Heart left ventricle (tissue), 16 donors: ENCODE measurements at regions not wholly inside any gene's neighbourhood (a gene's known extent, or its start where the extent isn't known, plus 50 kb on each side); places are given as distances from the start of the nearest gene placed in this dataset.

Source experiments
- ATAC-seq, 4 donors: fragments of 200-7000 bp; cut with Tn5 transposase; one replicate each; pipeline ENCODE4 v1.9.1; 2020 to 2022; ENCODE audit warnings: moderate library complexity in 4 of 4, mild to moderate bottlenecking in 3 of 4, moderate number of reproducible peaks in 1 of 4
- DNase-seq, 5 donors: peaks; one replicate each; pipeline ENCODE4 v3.0.0-alpha.2; 2020
- H3K27ac ChIP-seq, 12 donors: fragments of 200-600 bp; sonication (generic) in 4 of 12; one replicate each; pipeline versions ENCODE4 v1.5.0 to v1.8.0; 2016 to 2022; ENCODE audit warnings: mild to moderate bottlenecking in 2 of 12
- H3K27me3 ChIP-seq, 9 donors: fragments of 200-600 bp; sonication (generic) in 2 of 9; one replicate each; pipeline versions ENCODE4 v1.5.1 to v1.8.0; 2016 to 2022; ENCODE audit warnings: mild to moderate bottlenecking in 3 of 9
- H3K36me3 ChIP-seq, 9 donors: fragments of 200-600 bp; sonication (generic) in 2 of 9; one replicate each; pipeline versions ENCODE4 v1.5.0 to v1.8.0; 2018 to 2022; ENCODE audit warnings: mild to moderate bottlenecking in 2 of 9
- H3K4me1 ChIP-seq, 12 donors: fragments of 200-600 bp; sonication (generic) in 4 of 12; one replicate each; pipeline versions ENCODE4 v1.5.0 to v1.8.0; 2016 to 2022; ENCODE audit warnings: mild to moderate bottlenecking in 3 of 12
- H3K4me3 ChIP-seq, 12 donors: fragments of 200-600 bp; sonication (generic) in 4 of 12; one replicate each; pipeline versions ENCODE4 v1.5.0 to v1.8.0; 2017 to 2022; ENCODE audit warnings: mild to moderate bottlenecking in 9 of 12, moderate library complexity in 4 of 12
- H3K9me3 ChIP-seq, 12 donors: fragments of 200-600 bp; sonication (generic) in 4 of 12; one replicate each; pipeline versions ENCODE4 v1.5.0 to v1.8.0; 2016 to 2022; ENCODE audit warnings: mild to moderate bottlenecking in 1 of 12
- CTCF ChIP-seq, 12 donors: fragments of 200-600 bp; sonication (generic) in 4 of 12; IDR thresholded peaks; one replicate each; pipeline versions ENCODE4 v1.5.0 to v1.8.0; 2018 to 2022; ENCODE audit warnings: antibody characterized with exemption in 12 of 12, mild to moderate bottlenecking in 5 of 12
- POLR2A ChIP-seq, 2 donors: fragments of 450-650 bp; IDR thresholded peaks; one replicate each; pipeline ENCODE4 v1.6.1; 2017; ENCODE audit warnings: antibody characterized with exemption in 2 of 2, mild to moderate bottlenecking in 2 of 2, moderate library complexity in 2 of 2
- WGBS, 4 donors: extraction: QIAGEN DNeasy Blood & Tissue Kit in 2 of 4; methylation state at CpG; one replicate each; pipeline versions ENCODE4 v1.1.5 to v1.1.7; 2013 to 2018; 5-methylcytosine and 5-hydroxymethylcytosine counted together
- intact Hi-C, 10 donors: fragments of 100-400 bp; cut with DNase I; formaldehyde crosslinking; loops; one replicate each; pipeline versions ENCODE4 v1.11.1 to v1.14.2; 2022
- donor health status: ischemic (EF 13 %, LVEDD 7.1; RV severe dilation, severe dysfunction).
- donor health status: healthy with polysubstance abuse.
- donor health status: DM: no; HTN: yes; CAD: no.
- donor health status: DM: no; HTN: no; CAD: no.
- donor health status: ischemic (EF 25% LVEDD 6.9; RV normal size, moderate dysfunction).
- donor health status: ischemic (EF 25% LVEDD 5.7; RV mildly dilated, moderate dysfunction).
- donor health status: healthy.
- donor health status: DM: yes; HTN: yes; CAD: no.
- donor health status: ischemic (EF 35%, LVEDD 5.7; RV mildly dilated, moderate dysfunction).
- donor health status: nonischemic (EF 11% LVEDD 7.7; RV severe dilation, severe dysfunction).
- donor health status: DM: yes; HTN: yes; CAD: no.
- donor health status: PGD.
- donor health status: ischemic (EF 29% LVEDD 5.4; RV normal size, mild dysfunction).
- donor health status: nonischemic (EF 23%, LVEDD 6.1; RV moderate dilation, normal function).

- ATAC-seq (no peak), DNase-seq (no peak)
- TF ChIP-seq CTCF (IDR thresholded peaks at IDR 0.05) (no peak), POLR2A (IDR thresholded peaks at IDR 0.05) (no peak)
- Histone ChIP-seq H3K27ac (no peak overlapping the region), H3K36me3 (no peaks in the 10 kb centered on the region), H3K4me1 (peaks cover 0 to 23% (median 0%) of the 10 kb centered on the region in 12 donors), H3K9me3 (no peaks in the 10 kb centered on the region), H3K4me3 (no peak overlapping the region), H3K27me3 (no peaks in the 10 kb centered on the region)
- intact Hi-C loops, result no loop called here
- WGBS, 4 donors, result 79 to 89% (median 84%) methylated on average over 1 of the region's 1 CpG
These were observed 290.6 kb downstream of the ZEB2 start for GRCh38 chr2:144229296-144229695.

- DNase-seq (no peak), ATAC-seq (no peak)
- H3K9me3 ChIP-seq, result no peaks in the 10 kb centered on the region
- intact Hi-C loops, result no loop called here
- no peaks in the 10 kb centered on the region for H3K36me3 ChIP-seq
- TF ChIP-seq CTCF (IDR thresholded peaks at IDR 0.05) (no peak), POLR2A (IDR thresholded peaks at IDR 0.05) (no peak)
- WGBS, 4 donors, result 91 to 99% (median 96%) methylated on average over 2 of the region's 2 CpGs
- H3K4me3 ChIP-seq, result no peak overlapping the region
- no peak overlapping the region for H3K27ac ChIP-seq
- no peaks in the 10 kb centered on the region for H3K27me3 ChIP-seq
- H3K4me1 ChIP-seq, result peaks cover 0 to 14% (median 0%) of the 10 kb centered on the region in 12 donors
These were observed 292.4 kb downstream of the ZEB2 start for GRCh38 chr2:144227427-144228105.

- intact Hi-C loops, result no loop called here
- no peak overlapping the region for H3K27ac ChIP-seq
- no peaks in the 10 kb centered on the region for H3K27me3 ChIP-seq
- peaks cover 0 to 8% (median 0%) of the 10 kb centered on the region in 12 donors for H3K4me1 ChIP-seq
- no peaks in the 10 kb centered on the region for H3K36me3 ChIP-seq
- H3K4me3 ChIP-seq, result no peak overlapping the region
- ATAC-seq (no peak), DNase-seq (no peak)
- TF ChIP-seq POLR2A (IDR thresholded peaks at IDR 0.05) (no peak), CTCF (IDR thresholded peaks at IDR 0.05) (no peak)
- no peaks in the 10 kb centered on the region for H3K9me3 ChIP-seq
These were observed 294.8 kb downstream of the ZEB2 start for GRCh38 chr2:144225076-144225475.

- no peaks in the 10 kb centered on the region for H3K9me3 ChIP-seq
- ATAC-seq (no peak), DNase-seq (no peak)
- H3K27me3 ChIP-seq, result no peaks in the 10 kb centered on the region
- WGBS, 4 donors, result 93 to 97% (median 96%) methylated on average over 3 of the region's 3 CpGs
- no peak for TF ChIP-seq CTCF (IDR thresholded peaks at IDR 0.05)
- TF ChIP-seq POLR2A (IDR thresholded peaks at IDR 0.05), result no peak
- no peaks in the 10 kb centered on the region for H3K36me3 ChIP-seq
- intact Hi-C loops, result no loop called here
- H3K27ac ChIP-seq, result no peak overlapping the region
- H3K4me3 ChIP-seq, result no peak overlapping the region
- H3K4me1 ChIP-seq, result peaks cover 0 to 8% (median 0%) of the 10 kb centered on the region in 12 donors
These were observed 295.4 kb downstream of the ZEB2 start for GRCh38 chr2:144224472-144224871.
